ENCODE measurements at regions not wholly inside any gene's neighbourhood (a gene's known extent, or its start where the extent isn't known, plus 50 kb on each side); places are given as distances from the start of the nearest gene placed in this dataset.

GRCh38 chr5:87598460-87598859 is 185.7 kb upstream of the CCNH start:
- no peak for TF ChIP-seq CTCF (IDR thresholded peaks at IDR 0.05)
- TF ChIP-seq POLR2AphosphoS5 (IDR thresholded peaks at IDR 0.05): no peak

All from breast epithelium (tissue), 3 donors.